ENCODE measurements at regions not wholly inside any gene's neighbourhood (a gene's known extent, or its start where the extent isn't known, plus 50 kb on each side); places are given as distances from the start of the nearest gene placed in this dataset.

- TF ChIP-seq EZH2 (IDR thresholded peaks at IDR 0.05; ENCODE audit: low read length, missing control alignments) = no peak
- TF ChIP-seq, protein P1, sequence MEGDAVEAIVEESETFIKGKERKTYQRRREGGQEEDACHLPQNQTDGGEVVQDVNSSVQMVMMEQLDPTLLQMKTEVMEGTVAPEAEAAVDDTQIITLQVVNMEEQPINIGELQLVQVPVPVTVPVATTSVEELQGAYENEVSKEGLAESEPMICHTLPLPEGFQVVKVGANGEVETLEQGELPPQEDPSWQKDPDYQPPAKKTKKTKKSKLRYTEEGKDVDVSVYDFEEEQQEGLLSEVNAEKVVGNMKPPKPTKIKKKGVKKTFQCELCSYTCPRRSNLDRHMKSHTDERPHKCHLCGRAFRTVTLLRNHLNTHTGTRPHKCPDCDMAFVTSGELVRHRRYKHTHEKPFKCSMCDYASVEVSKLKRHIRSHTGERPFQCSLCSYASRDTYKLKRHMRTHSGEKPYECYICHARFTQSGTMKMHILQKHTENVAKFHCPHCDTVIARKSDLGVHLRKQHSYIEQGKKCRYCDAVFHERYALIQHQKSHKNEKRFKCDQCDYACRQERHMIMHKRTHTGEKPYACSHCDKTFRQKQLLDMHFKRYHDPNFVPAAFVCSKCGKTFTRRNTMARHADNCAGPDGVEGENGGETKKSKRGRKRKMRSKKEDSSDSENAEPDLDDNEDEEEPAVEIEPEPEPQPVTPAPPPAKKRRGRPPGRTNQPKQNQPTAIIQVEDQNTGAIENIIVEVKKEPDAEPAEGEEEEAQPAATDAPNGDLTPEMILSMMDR (conservative IDR thresholded peaks at IDR 0.05 in 1 of 2, IDR thresholded peaks at IDR 0.05 in 1 of 2; ENCODE audit: low read depth in 1 of 2, low read length in 2 of 2) = no peak
These were observed 147.1 kb upstream of the SH3BP4 start for GRCh38 chr2:234804704-234805103.
